Inflammatory macrophage treated with lipopolysaccharide for 1 hour (primary cell): ENCODE measurements at regions not wholly inside any gene's neighbourhood (a gene's known extent, or its start where the extent isn't known, plus 50 kb on each side); places are given as distances from the start of the nearest gene placed in this dataset.

Experiments
- DNase-seq, 2 donors: peaks; one replicate each; pipeline ENCODE4 v3.0.0-alpha.2; 2020 to 2022

DNA sequence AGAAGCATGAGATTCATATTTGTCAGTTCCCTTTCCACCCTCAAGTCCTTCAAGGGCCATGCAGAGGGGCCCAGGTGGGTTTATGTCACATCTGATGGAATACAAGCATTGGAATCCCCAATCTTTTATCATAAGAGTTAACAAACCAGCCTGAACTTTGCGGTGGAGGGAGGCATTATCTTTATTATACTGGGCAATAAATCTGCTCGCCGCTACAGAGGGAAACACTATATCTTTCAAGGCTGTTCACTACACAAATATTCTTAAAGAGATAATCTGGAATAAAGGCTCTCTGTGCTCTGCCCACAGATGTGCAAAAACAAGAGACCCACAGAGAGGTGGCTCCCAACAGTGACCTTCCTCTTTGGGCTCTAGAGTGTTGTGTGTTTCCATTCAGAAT lies 153.6 kb upstream of the PLEKHA5 start:
- no peak for DNase-seq

GRCh38 chr12:18979401-18980126 lies 150.0 kb upstream of the PLEKHA5 start:
- DNase-seq: no peak

DNA sequence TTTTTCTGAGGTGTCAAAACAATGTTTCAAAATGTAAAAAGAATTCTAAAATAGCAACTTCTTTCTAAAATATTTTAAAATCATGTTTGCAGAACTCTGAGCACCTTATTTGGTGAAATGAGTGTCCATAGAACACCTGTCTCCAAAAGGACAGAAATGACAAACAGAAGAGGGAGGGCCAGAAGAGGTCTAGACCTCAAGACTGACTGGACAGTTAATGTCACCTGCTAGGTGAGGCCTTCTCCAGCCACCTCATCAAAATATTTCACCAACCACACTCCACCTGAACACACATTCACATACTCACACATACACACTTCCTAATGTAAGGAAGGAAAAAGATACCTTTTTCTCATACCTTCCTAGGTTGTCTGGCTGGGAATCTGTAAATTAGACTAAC lies 147.8 kb upstream of the PLEKHA5 start:
- no peak for DNase-seq

GRCh38 chr12:18982226-18982949 lies 147.1 kb upstream of the PLEKHA5 start:
- DNase-seq: no peak

DNA sequence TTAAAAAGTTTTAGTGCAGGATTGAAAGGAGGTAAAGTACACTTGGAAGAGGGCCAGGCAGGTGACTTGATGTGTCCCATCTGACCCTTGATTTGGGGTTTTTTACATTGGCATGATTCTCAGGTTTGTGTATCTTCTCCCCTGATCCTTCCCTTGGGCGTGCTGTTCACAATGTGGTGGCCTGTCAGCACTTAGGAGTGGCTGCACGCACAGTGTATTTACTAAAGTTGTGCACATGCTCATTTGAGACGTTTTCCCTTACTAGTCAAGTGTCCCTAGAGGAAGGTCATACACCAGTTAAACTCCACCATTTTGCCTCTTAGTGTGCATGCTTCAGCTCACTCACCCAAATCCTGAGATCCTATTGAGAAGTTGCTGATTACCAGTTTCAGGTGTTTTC lies 145.7 kb upstream of the PLEKHA5 start:
- no peak for DNase-seq

GRCh38 chr12:18990856-18991255 lies 138.7 kb upstream of the PLEKHA5 start:
- no peak for DNase-seq

- no peak for DNase-seq
Measured at GRCh38 chr12:18992336-18992735, 137.2 kb upstream of the PLEKHA5 start.

DNA sequence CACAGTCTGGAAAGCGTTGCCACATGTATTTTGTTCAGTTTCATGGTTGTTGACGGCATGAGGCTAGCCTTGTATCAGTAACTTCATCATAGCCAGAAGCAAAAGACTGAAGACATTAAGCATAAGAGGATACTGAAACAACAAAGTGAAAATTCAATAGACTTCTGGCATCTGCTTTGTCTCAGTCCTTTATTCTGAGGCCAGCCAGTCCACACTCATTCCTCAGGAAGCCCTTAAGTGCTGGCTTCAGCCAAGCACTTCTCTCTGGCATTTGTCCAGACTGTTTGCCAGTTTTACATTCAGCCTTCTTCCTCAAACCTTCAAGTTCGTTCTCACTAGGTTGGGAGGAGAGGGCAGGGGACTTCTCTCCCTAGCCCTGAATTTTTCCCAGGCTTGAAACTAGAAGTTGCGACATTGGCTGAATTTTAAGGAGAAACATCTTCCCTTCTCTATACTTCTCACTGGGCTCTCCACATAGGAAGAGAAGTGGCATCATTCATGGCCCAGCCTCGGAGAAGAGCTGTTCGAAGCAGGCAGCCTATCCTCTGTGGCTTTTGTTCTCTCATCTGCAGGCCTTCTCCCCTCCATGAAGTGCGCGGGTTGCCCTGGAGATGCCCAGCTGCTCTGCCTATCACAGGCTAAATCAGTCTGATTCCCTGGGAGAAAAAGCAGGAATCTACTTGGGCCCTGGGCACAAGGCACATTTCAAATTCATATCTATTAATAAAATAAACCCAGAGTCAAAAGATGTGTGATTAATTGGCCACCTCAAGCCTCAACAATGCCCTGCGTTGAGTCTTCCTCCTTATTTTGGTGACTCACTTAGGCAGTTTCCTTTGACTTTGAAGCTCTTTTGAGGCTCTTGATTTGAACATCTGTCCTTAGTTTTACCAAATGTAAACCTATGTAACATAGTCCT lies 130.9 kb upstream of the PLEKHA5 start:
- no peak for DNase-seq

- no peak for DNase-seq
Measured at GRCh38 chr12:19000836-19001235, 128.7 kb upstream of the PLEKHA5 start.

- DNase-seq: no peak
Measured at GRCh38 chr12:19002216-19002615, 127.3 kb upstream of the PLEKHA5 start.

DNA sequence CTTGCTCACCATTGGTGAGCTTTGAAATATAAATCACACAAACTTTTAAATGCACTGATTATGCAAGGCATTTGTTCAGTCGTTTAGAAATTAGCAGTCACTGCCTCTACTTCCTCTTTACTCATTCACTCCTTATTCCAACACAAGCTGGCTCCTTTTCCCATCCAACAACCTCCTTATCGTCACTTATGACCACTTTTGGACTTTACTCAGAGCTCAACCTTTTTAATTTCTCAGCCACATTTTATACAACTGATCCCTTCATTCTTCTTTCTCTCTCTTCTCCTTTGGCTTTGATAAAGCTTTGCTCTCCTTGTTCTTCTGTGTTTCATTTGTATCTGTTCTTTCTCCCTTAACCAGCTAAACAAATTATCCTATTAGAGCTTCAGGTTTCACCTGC lies 126.4 kb upstream of the PLEKHA5 start:
- DNase-seq: peak in 1 of 2 donors; percentile 0

- no peak for DNase-seq
Measured at GRCh38 chr12:19003987-19004619, 125.4 kb upstream of the PLEKHA5 start.

DNA sequence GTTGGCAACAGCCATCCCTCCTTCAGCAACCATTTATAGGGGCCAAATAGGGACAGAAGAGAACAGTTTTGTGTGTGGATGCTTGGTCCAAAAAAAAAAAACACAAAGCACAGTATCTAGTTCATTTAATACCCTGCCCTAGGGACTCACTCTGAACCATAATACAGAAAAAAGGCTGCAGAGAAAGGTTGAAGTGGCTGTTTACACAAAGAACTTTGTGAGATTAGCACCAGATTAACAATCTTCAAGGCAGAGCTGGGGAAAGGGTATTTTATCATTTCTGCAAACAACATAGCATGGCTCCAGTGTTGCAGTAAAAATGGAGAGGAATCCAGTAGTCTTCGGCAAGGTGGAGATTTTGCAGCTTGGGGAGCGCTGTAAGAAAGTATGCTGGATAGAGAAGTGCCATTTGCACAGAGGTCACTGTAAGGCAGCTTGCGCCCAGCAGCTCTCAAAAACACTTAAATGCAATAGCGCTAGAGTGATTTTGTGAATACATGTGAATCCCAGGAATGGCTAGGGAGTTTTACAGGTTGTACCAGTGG lies 124.2 kb upstream of the PLEKHA5 start:
- DNase-seq: no peak

- DNase-seq: no peak
Measured at GRCh38 chr12:19006626-19007137, 122.9 kb upstream of the PLEKHA5 start.

GRCh38 chr12:19008102-19008501 lies 121.4 kb upstream of the PLEKHA5 start:
- DNase-seq: no peak

GRCh38 chr12:19010087-19010486 lies 119.4 kb upstream of the PLEKHA5 start:
- no peak for DNase-seq

- DNase-seq: no peak
Measured at GRCh38 chr12:19010726-19011125, 118.8 kb upstream of the PLEKHA5 start.

DNA sequence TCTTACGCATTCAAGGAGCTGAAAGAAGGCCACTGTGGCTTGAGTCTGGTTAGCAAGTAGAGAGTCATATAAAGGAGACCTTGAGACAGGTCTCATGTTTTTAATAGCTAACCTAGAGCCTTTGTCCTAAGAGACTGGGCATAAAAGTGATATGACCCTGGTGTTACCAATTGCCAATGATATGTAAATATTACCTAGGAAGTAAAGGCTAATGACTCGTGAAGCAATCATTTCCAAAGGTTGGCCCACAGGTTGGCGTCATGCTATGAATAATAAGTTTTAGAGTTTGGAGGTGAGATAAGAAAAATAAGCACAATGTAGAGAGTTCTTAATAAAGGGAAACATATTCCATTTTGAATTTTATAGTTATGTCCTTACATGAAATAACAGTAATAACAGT lies 116.6 kb upstream of the PLEKHA5 start:
- no peak for DNase-seq

- no peak for DNase-seq
Measured at GRCh38 chr12:19014240-19014639, 115.3 kb upstream of the PLEKHA5 start.

DNA sequence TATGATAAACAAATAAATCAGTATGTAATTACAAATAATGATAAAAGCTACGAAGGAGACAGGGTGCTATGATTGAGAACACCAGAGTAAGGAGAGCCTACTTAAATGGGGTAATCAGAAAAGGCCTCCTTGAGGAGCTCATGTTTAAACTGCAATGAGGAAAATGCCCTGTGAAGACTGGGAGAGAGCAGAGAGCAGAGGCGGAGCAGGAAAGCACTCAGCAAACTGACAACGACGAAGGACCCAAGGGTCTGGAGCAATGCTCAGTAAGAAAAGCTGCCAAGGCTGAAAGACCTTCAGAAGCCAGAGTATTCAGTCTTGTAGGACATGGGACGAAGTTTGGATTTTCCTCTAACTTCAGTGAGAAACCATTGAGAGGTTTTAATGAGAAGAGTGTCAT lies 114.2 kb upstream of the PLEKHA5 start:
- DNase-seq: no peak

- no peak for DNase-seq
Measured at GRCh38 chr12:19018302-19018970, 111.1 kb upstream of the PLEKHA5 start.

GRCh38 chr12:19021240-19021639 lies 108.3 kb upstream of the PLEKHA5 start:
- DNase-seq: no peak
